GM12878 (cell line): ENCODE measurements at regions not wholly inside any gene's neighbourhood (a gene's known extent, or its start where the extent isn't known, plus 50 kb on each side); places are given as distances from the start of the nearest gene placed in this dataset.

ENCODE experiments used
- JUNB ChIP-seq: IDR thresholded peaks from 2 replicates; pipeline ENCODE4 v1.6.1; 2016; ENCODE audit warnings: antibody characterized with exemption, mild to moderate bottlenecking
- MYB ChIP-seq: fragments of 150-350 bp; IDR thresholded peaks from 2 replicates; pipeline ENCODE4 v1.6.1; 2014; ENCODE audit warnings: mild to moderate bottlenecking, low read depth, low read length, borderline replicate concordance
- PAX5 ChIP-seq: IDR thresholded peaks from 2 replicates; pipeline ENCODE4 v1.6.1; 2011; ENCODE audit warnings: low read depth, low read length, borderline replicate concordance
- SMAD1 ChIP-seq: fragments of 450-650 bp; IDR thresholded peaks from 2 replicates; pipeline ENCODE4 v1.6.1; 2018; ENCODE audit warnings: mild to moderate bottlenecking, low read depth; ENCODE audit not compliant: partially characterized antibody
- TF ChIP-seq, protein P1 (sequence below), 3 experiments: IDR thresholded peaks in 2 of 3; conservative IDR thresholded peaks in 1 of 3; 2 replicates each; pipeline ENCODE4 v1.5.1; 2011; ENCODE audit warnings: low read depth in 3 of 3, low read length in 3 of 3, mild to moderate bottlenecking in 3 of 3, control low read depth in 2 of 3, moderate library complexity in 2 of 3, inconsistent platforms in 1 of 3, mixed read lengths in 1 of 3; ENCODE audit not compliant: control insufficient read depth in 2 of 3, insufficient read depth in 1 of 3; ENCODE audit errors: extremely low read depth in 1 of 3
- TF ChIP-seq, protein P2 (sequence below): fragments of 150-350 bp; IDR thresholded peaks from 2 replicates; pipeline ENCODE4 v1.6.1; 2016; ENCODE audit warnings: low read depth, low read length
- TF ChIP-seq, protein P3 (sequence below): IDR thresholded peaks from 2 replicates; pipeline ENCODE4 v1.6.1; 2012; ENCODE audit warnings: mild to moderate bottlenecking, low read depth, low read length

DNA sequence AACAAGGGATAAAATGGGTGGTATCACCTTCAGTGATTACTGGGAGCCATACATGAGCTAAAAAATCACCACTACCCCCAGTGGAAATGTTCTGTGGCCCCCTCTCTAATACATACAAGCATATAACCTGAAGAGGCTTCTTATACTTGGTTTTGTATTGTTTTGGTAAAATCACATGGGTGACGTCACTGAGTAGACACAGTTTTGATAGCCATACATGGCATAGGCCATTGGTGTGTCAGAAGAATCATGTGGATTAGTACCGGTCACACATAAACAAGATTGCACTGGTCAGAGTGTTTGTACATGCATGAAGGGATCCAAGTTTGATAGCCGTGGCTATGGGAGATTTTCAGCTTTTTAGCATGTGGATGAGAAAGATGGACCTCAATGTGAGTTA lies 131.9 kb upstream of the RADX start (continued):
- TF ChIP-seq, protein P1, sequence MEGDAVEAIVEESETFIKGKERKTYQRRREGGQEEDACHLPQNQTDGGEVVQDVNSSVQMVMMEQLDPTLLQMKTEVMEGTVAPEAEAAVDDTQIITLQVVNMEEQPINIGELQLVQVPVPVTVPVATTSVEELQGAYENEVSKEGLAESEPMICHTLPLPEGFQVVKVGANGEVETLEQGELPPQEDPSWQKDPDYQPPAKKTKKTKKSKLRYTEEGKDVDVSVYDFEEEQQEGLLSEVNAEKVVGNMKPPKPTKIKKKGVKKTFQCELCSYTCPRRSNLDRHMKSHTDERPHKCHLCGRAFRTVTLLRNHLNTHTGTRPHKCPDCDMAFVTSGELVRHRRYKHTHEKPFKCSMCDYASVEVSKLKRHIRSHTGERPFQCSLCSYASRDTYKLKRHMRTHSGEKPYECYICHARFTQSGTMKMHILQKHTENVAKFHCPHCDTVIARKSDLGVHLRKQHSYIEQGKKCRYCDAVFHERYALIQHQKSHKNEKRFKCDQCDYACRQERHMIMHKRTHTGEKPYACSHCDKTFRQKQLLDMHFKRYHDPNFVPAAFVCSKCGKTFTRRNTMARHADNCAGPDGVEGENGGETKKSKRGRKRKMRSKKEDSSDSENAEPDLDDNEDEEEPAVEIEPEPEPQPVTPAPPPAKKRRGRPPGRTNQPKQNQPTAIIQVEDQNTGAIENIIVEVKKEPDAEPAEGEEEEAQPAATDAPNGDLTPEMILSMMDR (IDR thresholded peaks at IDR 0.05 in 2 of 3, conservative IDR thresholded peaks at IDR 0.05 in 1 of 3; ENCODE audit: control insufficient read depth in 2 of 3, extremely low read depth in 1 of 3, insufficient read depth in 1 of 3, low read depth in 3 of 3, low read length in 3 of 3), result no peak
- TF ChIP-seq, protein P2, sequence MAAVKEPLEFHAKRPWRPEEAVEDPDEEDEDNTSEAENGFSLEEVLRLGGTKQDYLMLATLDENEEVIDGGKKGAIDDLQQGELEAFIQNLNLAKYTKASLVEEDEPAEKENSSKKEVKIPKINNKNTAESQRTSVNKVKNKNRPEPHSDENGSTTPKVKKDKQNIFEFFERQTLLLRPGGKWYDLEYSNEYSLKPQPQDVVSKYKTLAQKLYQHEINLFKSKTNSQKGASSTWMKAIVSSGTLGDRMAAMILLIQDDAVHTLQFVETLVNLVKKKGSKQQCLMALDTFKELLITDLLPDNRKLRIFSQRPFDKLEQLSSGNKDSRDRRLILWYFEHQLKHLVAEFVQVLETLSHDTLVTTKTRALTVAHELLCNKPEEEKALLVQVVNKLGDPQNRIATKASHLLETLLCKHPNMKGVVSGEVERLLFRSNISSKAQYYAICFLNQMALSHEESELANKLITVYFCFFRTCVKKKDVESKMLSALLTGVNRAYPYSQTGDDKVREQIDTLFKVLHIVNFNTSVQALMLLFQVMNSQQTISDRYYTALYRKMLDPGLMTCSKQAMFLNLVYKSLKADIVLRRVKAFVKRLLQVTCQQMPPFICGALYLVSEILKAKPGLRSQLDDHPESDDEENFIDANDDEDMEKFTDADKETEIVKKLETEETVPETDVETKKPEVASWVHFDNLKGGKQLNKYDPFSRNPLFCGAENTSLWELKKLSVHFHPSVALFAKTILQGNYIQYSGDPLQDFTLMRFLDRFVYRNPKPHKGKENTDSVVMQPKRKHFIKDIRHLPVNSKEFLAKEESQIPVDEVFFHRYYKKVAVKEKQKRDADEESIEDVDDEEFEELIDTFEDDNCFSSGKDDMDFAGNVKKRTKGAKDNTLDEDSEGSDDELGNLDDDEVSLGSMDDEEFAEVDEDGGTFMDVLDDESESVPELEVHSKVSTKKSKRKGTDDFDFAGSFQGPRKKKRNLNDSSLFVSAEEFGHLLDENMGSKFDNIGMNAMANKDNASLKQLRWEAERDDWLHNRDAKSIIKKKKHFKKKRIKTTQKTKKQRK, result no peak
- no peak for TF ChIP-seq MYB
- no peak for TF ChIP-seq SMAD1
- TF ChIP-seq, protein P3, sequence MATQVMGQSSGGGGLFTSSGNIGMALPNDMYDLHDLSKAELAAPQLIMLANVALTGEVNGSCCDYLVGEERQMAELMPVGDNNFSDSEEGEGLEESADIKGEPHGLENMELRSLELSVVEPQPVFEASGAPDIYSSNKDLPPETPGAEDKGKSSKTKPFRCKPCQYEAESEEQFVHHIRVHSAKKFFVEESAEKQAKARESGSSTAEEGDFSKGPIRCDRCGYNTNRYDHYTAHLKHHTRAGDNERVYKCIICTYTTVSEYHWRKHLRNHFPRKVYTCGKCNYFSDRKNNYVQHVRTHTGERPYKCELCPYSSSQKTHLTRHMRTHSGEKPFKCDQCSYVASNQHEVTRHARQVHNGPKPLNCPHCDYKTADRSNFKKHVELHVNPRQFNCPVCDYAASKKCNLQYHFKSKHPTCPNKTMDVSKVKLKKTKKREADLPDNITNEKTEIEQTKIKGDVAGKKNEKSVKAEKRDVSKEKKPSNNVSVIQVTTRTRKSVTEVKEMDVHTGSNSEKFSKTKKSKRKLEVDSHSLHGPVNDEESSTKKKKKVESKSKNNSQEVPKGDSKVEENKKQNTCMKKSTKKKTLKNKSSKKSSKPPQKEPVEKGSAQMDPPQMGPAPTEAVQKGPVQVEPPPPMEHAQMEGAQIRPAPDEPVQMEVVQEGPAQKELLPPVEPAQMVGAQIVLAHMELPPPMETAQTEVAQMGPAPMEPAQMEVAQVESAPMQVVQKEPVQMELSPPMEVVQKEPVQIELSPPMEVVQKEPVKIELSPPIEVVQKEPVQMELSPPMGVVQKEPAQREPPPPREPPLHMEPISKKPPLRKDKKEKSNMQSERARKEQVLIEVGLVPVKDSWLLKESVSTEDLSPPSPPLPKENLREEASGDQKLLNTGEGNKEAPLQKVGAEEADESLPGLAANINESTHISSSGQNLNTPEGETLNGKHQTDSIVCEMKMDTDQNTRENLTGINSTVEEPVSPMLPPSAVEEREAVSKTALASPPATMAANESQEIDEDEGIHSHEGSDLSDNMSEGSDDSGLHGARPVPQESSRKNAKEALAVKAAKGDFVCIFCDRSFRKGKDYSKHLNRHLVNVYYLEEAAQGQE, result no peak
- TF ChIP-seq JUNB, result no peak
- no peak for TF ChIP-seq PAX5
- TF ChIP-seq, all 136 proteins: peak for 0
